OCI-LY7 (cell line): ENCODE measurements at regions not wholly inside any gene's neighbourhood (a gene's known extent, or its start where the extent isn't known, plus 50 kb on each side); places are given as distances from the start of the nearest gene placed in this dataset.

ENCODE experiments used
- BruUV-seq: library from RNA; stranded (reverse); fragments of 400-500 nt; replicated peaks from 2 replicates; lab custom pipeline; 2021; lab: Mats Ljungman, UMichigan
- CTCF ChIA-PET: fragments of 300-600 bp; sonication (Branson Sonifier 250); formaldehyde crosslinking; loops from one replicate; lab custom pipeline; 2022; ENCODE audit warnings: antibody characterized with exemption; ENCODE audit not compliant: unreplicated experiment; lab: Charles Lee
- POLR2A ChIA-PET: fragments of 300-600 bp; sonication (Branson Sonifier 250); formaldehyde crosslinking; loops from one replicate; lab custom pipeline; 2022; ENCODE audit warnings: antibody characterized with exemption; lab: Charles Lee
- DNase-seq: peaks from one replicate; pipeline ENCODE4 v3.0.0-alpha.2; 2015; ENCODE audit warnings: low spot score
- H2AFZ ChIP-seq: fragments of 200-600 bp; sonication (generic), shearing (Covaris generic); 2 replicates; pipeline ENCODE4 v1.6.1; 2014; ENCODE audit warnings: mild to moderate bottlenecking, antibody characterized with exemption, low read length, moderate library complexity
- H3K27ac ChIP-seq: fragments of 200-600 bp; sonication (generic); 2 replicates; pipeline ENCODE4 v1.5.1; 2014; ENCODE audit warnings: mixed run types, low read depth, mild to moderate bottlenecking, moderate library complexity, low read length, inconsistent platforms; ENCODE audit not compliant: poor library complexity, severe bottlenecking
- H3K36me3 ChIP-seq: fragments of 200-600 bp; sonication (generic); 2 replicates; pipeline ENCODE4 v1.6.1; 2014; ENCODE audit warnings: mild to moderate bottlenecking, antibody characterized with exemption, low read length, moderate library complexity, mixed read lengths; ENCODE audit not compliant: insufficient read depth
- H3K4me1 ChIP-seq: fragments of 200-600 bp; sonication (generic); 2 replicates; pipeline ENCODE4 v1.5.1; 2014; ENCODE audit warnings: mild to moderate bottlenecking, low read length; ENCODE audit not compliant: insufficient read depth, poor library complexity, severe bottlenecking
- H3K4me2 ChIP-seq: fragments of 200-600 bp; sonication (generic); 2 replicates; pipeline ENCODE4 v1.6.1; 2014; ENCODE audit warnings: mild to moderate bottlenecking, low read length
- H3K4me3 ChIP-seq: fragments of 200-600 bp; sonication (generic); 2 replicates; pipeline ENCODE4 v1.5.1; 2014; ENCODE audit warnings: mild to moderate bottlenecking, low read depth, low read length; ENCODE audit not compliant: poor library complexity, severe bottlenecking
- H3K79me2 ChIP-seq: fragments of 200-600 bp; sonication (generic); 2 replicates; pipeline ENCODE4 v1.6.1; 2016; ENCODE audit warnings: low read depth, mild to moderate bottlenecking, low read length, moderate library complexity, mixed read lengths; ENCODE audit not compliant: insufficient read depth
- H3K9me2 ChIP-seq: fragments of 200-600 bp; sonication (generic); 2 replicates; pipeline ENCODE4 v1.6.1; 2016; ENCODE audit warnings: mild to moderate bottlenecking, low read length, mixed read lengths; ENCODE audit not compliant: insufficient read depth
- H3K9me3 ChIP-seq: fragments of 200-600 bp; sonication (generic); 2 replicates; pipeline ENCODE4 v1.6.1; 2014; ENCODE audit warnings: mild to moderate bottlenecking, mixed run types, low read length, mixed read lengths
- H4K20me1 ChIP-seq: fragments of 200-600 bp; sonication (generic); 2 replicates; pipeline ENCODE4 v1.6.1; 2014; ENCODE audit warnings: mild to moderate bottlenecking, antibody characterized with exemption, low read length, moderate library complexity, mixed read lengths; ENCODE audit not compliant: insufficient read depth
- CTCF ChIP-seq: fragments of 200-600 bp; sonication (generic); conservative IDR thresholded peaks from 2 replicates; pipeline ENCODE4 v1.5.1; 2014; ENCODE audit warnings: mild to moderate bottlenecking, antibody characterized with exemption, low read length, moderate library complexity, mixed read lengths
- EZH2phosphoT487 ChIP-seq: fragments of 200-600 bp; sonication (generic); IDR thresholded peaks from 2 replicates; pipeline ENCODE4 v1.6.1; 2018; ENCODE audit warnings: low read depth, borderline replicate concordance, mild to moderate bottlenecking, mixed run types, antibody characterized with exemption, low read length, moderate library complexity, mixed read lengths
- intact Hi-C: fragments of 100-400 bp; cut with micrococcal nuclease; formaldehyde crosslinking; loops from one replicate; pipeline ENCODE4 v1.10.0; 2022; ENCODE audit not compliant: unreplicated experiment

- POLR2A ChIA-PET = no interaction called here
- Histone ChIP-seq H3K4me3 (no peak overlapping the region), H3K79me2 (no peaks in the 10 kb centered on the region), H3K4me1 (no peaks in the 10 kb centered on the region), H3K27ac (no peak overlapping the region), H4K20me1 (no peaks in the 10 kb centered on the region), H2AFZ (no peak overlapping the region), H3K9me2 (no peaks in the 10 kb centered on the region), H3K9me3 (no peaks in the 10 kb centered on the region), H3K36me3 (no peaks in the 10 kb centered on the region), H3K4me2 (no peak overlapping the region)
- BruUV-seq = no TSS peak
- no peak for DNase-seq
- no peak for TF ChIP-seq EZH2phosphoT487
- no peak for TF ChIP-seq CTCF
- intact Hi-C loops = no loop called here
- CTCF ChIA-PET = no interaction called here
Observed at GRCh38 chr9:80191108-80191507, 619.3 kb downstream of the TLE4 start.

GRCh38 chr9:80188579-80188978, 616.8 kb downstream of the TLE4 start:
- Histone ChIP-seq H3K9me2 (no peaks in the 10 kb centered on the region), H3K9me3 (no peaks in the 10 kb centered on the region), H3K4me2 (no peak overlapping the region), H3K27ac (no peak overlapping the region), H3K36me3 (no peaks in the 10 kb centered on the region), H3K79me2 (no peaks in the 10 kb centered on the region), H4K20me1 (no peaks in the 10 kb centered on the region), H2AFZ (0 out of 2 replicates have a peak overlapping the region, but pooled peaks have one; percentile 41), H3K4me3 (no peak overlapping the region), H3K4me1 (no peaks in the 10 kb centered on the region)
- peak; percentile 2 for DNase-seq
- POLR2A ChIA-PET = no interaction called here
- CTCF ChIA-PET = no interaction called here
- no peak for TF ChIP-seq EZH2phosphoT487
- TF ChIP-seq CTCF = no peak
- intact Hi-C loops = no loop called here
- no TSS peak for BruUV-seq

- Histone ChIP-seq H3K4me1 (no peaks in the 10 kb centered on the region), H3K9me2 (no peaks in the 10 kb centered on the region), H3K79me2 (no peaks in the 10 kb centered on the region), H3K9me3 (no peaks in the 10 kb centered on the region), H3K36me3 (no peaks in the 10 kb centered on the region), H3K27ac (no peak overlapping the region), H3K4me3 (no peak overlapping the region), H3K4me2 (no peak overlapping the region), H4K20me1 (no peaks in the 10 kb centered on the region), H2AFZ (no peak overlapping the region)
- no peak for DNase-seq
- TF ChIP-seq EZH2phosphoT487 (no peak), CTCF (no peak)
- CTCF ChIA-PET = no interaction called here
- POLR2A ChIA-PET = interaction anchor here (0.6 to 0.7 kb wide), 2 partner anchors 20 to 25 kb away, joined by 6 to 9 read pairs; no protein-coding TSS in a partner anchor
- intact Hi-C loops = no loop called here
- BruUV-seq = no TSS peak
Observed at GRCh38 chr9:80185112-80185738, 613.5 kb downstream of the TLE4 start.
